ENCODE measurements at regions not wholly inside any gene's neighbourhood (a gene's known extent, or its start where the extent isn't known, plus 50 kb on each side); places are given as distances from the start of the nearest gene placed in this dataset.
A peak's percentile ranks its signal among the peaks of the same experiment; 100 is the strongest.

DNA sequence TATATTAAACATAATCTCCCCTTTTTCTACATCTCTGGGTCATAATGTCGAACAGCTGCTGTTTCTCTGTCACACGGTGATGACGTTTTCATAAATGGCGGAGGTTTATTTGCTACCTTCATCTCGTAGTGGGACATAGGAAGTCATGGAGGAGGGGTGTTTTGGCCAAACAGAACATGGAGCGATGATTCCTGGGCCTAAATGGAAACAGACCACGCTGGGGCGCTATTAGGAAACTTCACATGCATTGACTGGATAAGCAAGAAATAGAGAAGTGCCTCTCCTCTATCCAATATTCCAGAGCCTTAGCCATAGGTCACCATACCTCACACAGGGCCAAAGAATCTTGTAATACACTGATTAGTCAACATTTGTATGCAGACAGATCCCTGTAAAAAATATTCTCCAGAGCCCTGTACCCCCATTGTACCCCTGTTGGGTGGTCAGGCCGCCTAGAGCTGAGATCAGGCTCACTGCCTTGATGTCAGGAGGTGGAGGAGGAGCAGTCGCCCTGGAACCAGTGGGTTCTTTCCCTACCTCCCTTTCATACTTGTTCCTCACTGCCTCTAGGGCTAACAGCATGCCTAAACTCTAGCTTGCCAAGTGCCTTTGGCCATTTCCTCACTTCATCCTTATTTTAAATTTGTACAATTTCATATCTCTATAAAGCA is 77.8 kb upstream of the SPIN1 start:
- H3K4me3 ChIP-seq (replicated peaks in 1 of 4; ENCODE audit: control extremely low read depth in 1 of 4, insufficient read depth in 1 of 4, low read depth in 3 of 4, low read length in 4 of 4), result no peak overlapping the region
- H3K27ac ChIP-seq (ENCODE audit: insufficient read depth, low read length), result no peak overlapping the region
- H2AFZ ChIP-seq (ENCODE audit: low read length), result no peak overlapping the region
- peak in 1 of 2 donors; percentile 31 for DNase-seq (ENCODE audit: low read depth in 2 of 2)
- no peaks in the 10 kb centered on the region for H3K79me2 ChIP-seq (ENCODE audit: control insufficient read depth, insufficient read depth, low read length)
- H3K4me2 ChIP-seq (ENCODE audit: extremely low read depth, insufficient read depth, low read length), result no peak overlapping the region
- H3K27me3 ChIP-seq (ENCODE audit: control insufficient read depth, insufficient read depth, low read length), result no peaks in the 10 kb centered on the region
- H3K36me3 ChIP-seq (ENCODE audit: control insufficient read depth, insufficient read depth, low read length), result no peaks in the 10 kb centered on the region
- H3K9ac ChIP-seq (ENCODE audit: insufficient read depth, low read length), result no peak overlapping the region
- H3K9me3 ChIP-seq (ENCODE audit: control insufficient read depth, insufficient read depth, low read depth, low read length), result no peaks in the 10 kb centered on the region
- H3K4me1 ChIP-seq (ENCODE audit: control insufficient read depth, extremely low read depth, insufficient read depth, low read length), result no peaks in the 10 kb centered on the region
- no peaks in the 10 kb centered on the region for H4K20me1 ChIP-seq (ENCODE audit: control insufficient read depth, extremely low read depth, insufficient read depth, low read length)
- no peak for TF ChIP-seq EZH2 (IDR thresholded peaks at IDR 0.05; ENCODE audit: low read length, missing control alignments)
- TF ChIP-seq, protein P1, sequence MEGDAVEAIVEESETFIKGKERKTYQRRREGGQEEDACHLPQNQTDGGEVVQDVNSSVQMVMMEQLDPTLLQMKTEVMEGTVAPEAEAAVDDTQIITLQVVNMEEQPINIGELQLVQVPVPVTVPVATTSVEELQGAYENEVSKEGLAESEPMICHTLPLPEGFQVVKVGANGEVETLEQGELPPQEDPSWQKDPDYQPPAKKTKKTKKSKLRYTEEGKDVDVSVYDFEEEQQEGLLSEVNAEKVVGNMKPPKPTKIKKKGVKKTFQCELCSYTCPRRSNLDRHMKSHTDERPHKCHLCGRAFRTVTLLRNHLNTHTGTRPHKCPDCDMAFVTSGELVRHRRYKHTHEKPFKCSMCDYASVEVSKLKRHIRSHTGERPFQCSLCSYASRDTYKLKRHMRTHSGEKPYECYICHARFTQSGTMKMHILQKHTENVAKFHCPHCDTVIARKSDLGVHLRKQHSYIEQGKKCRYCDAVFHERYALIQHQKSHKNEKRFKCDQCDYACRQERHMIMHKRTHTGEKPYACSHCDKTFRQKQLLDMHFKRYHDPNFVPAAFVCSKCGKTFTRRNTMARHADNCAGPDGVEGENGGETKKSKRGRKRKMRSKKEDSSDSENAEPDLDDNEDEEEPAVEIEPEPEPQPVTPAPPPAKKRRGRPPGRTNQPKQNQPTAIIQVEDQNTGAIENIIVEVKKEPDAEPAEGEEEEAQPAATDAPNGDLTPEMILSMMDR (conservative IDR thresholded peaks at IDR 0.05 in 1 of 2, IDR thresholded peaks at IDR 0.05 in 1 of 2; ENCODE audit: low read depth in 1 of 2, low read length in 2 of 2), result no peak

DNA sequence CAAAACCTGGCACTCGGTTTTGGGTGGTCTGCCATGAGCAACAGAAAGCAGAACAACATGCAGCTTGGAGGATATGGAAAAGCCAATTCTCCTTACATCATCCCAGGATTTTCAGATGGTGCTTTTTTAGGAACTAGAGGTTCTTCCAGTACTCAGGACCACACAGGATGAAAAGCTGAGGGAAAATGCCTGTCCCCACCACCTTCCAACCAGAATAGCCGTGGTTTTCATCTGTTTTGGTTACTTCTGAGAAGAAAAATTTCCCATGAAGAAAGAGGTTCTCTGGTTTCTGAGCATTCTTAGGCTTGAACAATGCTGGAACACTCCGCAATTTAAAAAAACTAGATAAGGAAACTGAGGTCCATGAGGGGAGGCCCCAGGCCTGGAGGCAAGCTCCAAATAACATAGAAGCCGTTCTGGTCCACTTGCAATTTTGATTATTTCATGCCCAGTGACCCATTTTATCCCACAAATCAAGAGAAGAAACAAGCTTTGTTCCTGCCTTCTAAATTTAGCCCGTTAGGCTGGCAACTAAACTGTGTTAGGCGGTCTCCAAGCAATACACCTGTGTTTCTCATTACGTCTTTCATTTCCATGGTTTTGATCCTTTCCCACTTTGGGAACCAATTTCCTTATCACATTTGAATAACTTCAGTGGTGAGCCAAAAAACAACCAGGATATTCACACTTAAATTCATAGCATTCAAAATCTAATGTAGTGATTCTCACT is 79.2 kb upstream of the SPIN1 start:
- Histone ChIP-seq H3K27me3 (ENCODE audit: control insufficient read depth, insufficient read depth, low read length) (no peaks in the 10 kb centered on the region), H3K9ac (ENCODE audit: insufficient read depth, low read length) (no peak overlapping the region), H3K4me1 (ENCODE audit: control insufficient read depth, extremely low read depth, insufficient read depth, low read length) (no peaks in the 10 kb centered on the region), H3K27ac (ENCODE audit: insufficient read depth, low read length) (no peak overlapping the region), H3K4me2 (ENCODE audit: extremely low read depth, insufficient read depth, low read length) (no peak overlapping the region), H4K20me1 (ENCODE audit: control insufficient read depth, extremely low read depth, insufficient read depth, low read length) (no peaks in the 10 kb centered on the region), H2AFZ (ENCODE audit: low read length) (no peak overlapping the region), H3K36me3 (ENCODE audit: control insufficient read depth, insufficient read depth, low read length) (no peaks in the 10 kb centered on the region), H3K4me3 (replicated peaks in 1 of 4; ENCODE audit: control extremely low read depth in 1 of 4, insufficient read depth in 1 of 4, low read depth in 3 of 4, low read length in 4 of 4) (no peak overlapping the region), H3K79me2 (ENCODE audit: control insufficient read depth, insufficient read depth, low read length) (no peaks in the 10 kb centered on the region), H3K9me3 (ENCODE audit: control insufficient read depth, insufficient read depth, low read depth, low read length) (no peaks in the 10 kb centered on the region)
- DNase-seq (ENCODE audit: low read depth in 2 of 2), result peak in 1 of 2 donors; percentile 43
- TF ChIP-seq EZH2 (IDR thresholded peaks at IDR 0.05; ENCODE audit: low read length, missing control alignments), result no peak
- TF ChIP-seq, protein P1 (conservative IDR thresholded peaks at IDR 0.05 in 1 of 2, IDR thresholded peaks at IDR 0.05 in 1 of 2; ENCODE audit: low read depth in 1 of 2, low read length in 2 of 2), result no peak

DNA sequence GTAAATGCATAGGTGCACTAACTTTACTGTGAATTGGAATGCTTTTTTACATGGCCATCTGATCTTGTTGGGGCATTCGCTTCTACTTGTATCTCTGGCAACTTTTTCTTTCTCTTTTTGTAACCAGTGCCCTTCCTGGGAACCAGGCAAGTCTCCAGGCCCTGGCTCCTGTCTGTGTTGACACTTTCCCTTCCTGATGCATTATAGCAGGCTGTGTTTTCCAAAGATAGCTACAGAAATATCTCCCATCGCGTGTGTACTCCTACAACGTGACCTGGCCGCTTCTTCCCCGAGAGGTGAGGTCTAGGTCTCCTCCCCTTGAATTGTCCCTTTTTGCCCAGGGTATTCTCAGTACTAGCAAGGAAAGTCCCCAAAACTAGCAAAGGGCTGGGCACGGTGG is 81.1 kb upstream of the SPIN1 start:
- no peak overlapping the region for H3K4me2 ChIP-seq (ENCODE audit: extremely low read depth, insufficient read depth, low read length)
- DNase-seq (ENCODE audit: low read depth in 2 of 2), result no peak
- H3K9ac ChIP-seq (ENCODE audit: insufficient read depth, low read length), result no peak overlapping the region
- H3K4me3 ChIP-seq (replicated peaks in 1 of 4; ENCODE audit: control extremely low read depth in 1 of 4, insufficient read depth in 1 of 4, low read depth in 3 of 4, low read length in 4 of 4), result no peak overlapping the region
- H2AFZ ChIP-seq (ENCODE audit: low read length), result no peak overlapping the region
- H3K36me3 ChIP-seq (ENCODE audit: control insufficient read depth, insufficient read depth, low read length), result no peaks in the 10 kb centered on the region
- H4K20me1 ChIP-seq (ENCODE audit: control insufficient read depth, extremely low read depth, insufficient read depth, low read length), result no peaks in the 10 kb centered on the region
- H3K27me3 ChIP-seq (ENCODE audit: control insufficient read depth, insufficient read depth, low read length), result no peaks in the 10 kb centered on the region
- TF ChIP-seq, protein P1 (conservative IDR thresholded peaks at IDR 0.05 in 1 of 2, IDR thresholded peaks at IDR 0.05 in 1 of 2; ENCODE audit: low read depth in 1 of 2, low read length in 2 of 2), result no peak
- no peak for TF ChIP-seq EZH2 (IDR thresholded peaks at IDR 0.05; ENCODE audit: low read length, missing control alignments)
- no peaks in the 10 kb centered on the region for H3K9me3 ChIP-seq (ENCODE audit: control insufficient read depth, insufficient read depth, low read depth, low read length)
- no peaks in the 10 kb centered on the region for H3K79me2 ChIP-seq (ENCODE audit: control insufficient read depth, insufficient read depth, low read length)
- H3K27ac ChIP-seq (ENCODE audit: insufficient read depth, low read length), result no peak overlapping the region
- no peaks in the 10 kb centered on the region for H3K4me1 ChIP-seq (ENCODE audit: control insufficient read depth, extremely low read depth, insufficient read depth, low read length)

All from fibroblast of lung (primary cell).